GM13976 (cell line): ENCODE measurements at regions not wholly inside any gene's neighbourhood (a gene's known extent, or its start where the extent isn't known, plus 50 kb on each side); places are given as distances from the start of the nearest gene placed in this dataset.

ENCODE experiments used
- DNase-seq: peaks from one replicate; pipeline ENCODE4 v3.0.0; 2012; ENCODE audit warnings: low spot score
- CTCF ChIP-seq: IDR thresholded peaks from 2 replicates; pipeline ENCODE4 v1.5.1; 2012; ENCODE audit warnings: borderline replicate concordance, mild to moderate bottlenecking; ENCODE audit not compliant: insufficient read depth; ENCODE audit errors: extremely low read depth, missing control alignments, control extremely low read depth
- in situ Hi-C: fragments of 300-500 bp; cut with MboI; formaldehyde crosslinking; loops from one replicate; pipeline ENCODE4 v1.12.0; 2022; ENCODE audit warnings: low sequenced_read_pairs, mixed read lengths, inconsistent platforms; ENCODE audit not compliant: unreplicated experiment

DNA sequence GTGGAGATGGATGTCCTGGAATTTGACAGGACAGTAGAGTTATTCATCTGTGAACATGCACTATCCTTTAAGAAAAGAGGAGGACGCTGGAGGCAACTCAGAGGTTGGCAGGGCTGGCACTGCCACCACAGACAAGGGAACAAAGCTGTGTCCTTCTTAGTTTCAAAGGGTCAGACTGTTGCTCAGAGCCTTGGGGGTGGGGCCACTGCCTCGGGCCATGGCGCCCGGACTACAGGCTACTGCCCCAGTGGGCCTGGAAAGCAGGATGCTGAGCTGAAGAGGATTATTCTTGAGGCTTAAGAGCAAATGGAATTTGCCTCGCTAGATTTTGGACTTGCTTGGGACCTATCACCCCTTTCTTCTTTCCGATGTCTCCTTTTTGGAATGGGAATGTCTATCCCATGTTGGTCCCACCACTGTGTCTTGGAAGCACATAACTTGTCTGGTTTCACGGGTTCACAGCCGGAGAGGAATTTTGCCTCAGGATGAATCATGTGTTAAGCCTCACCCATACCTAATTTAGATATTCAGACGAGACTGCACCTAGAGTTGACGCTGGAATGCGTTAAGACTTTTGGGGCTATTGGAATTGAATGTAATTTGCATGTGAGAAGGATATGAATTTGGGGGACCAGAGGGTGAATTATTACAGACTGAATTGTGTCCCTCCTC is 114.8 kb upstream of the RFLNA start:
- TF ChIP-seq CTCF = no peak
- DNase-seq = no peak
- in situ Hi-C loops = no loop called here

- in situ Hi-C loops = no loop called here
- TF ChIP-seq CTCF = no peak
- DNase-seq = no peak
Observed at GRCh38 chr12:124183172-124183571, 111.7 kb upstream of the RFLNA start.

DNA sequence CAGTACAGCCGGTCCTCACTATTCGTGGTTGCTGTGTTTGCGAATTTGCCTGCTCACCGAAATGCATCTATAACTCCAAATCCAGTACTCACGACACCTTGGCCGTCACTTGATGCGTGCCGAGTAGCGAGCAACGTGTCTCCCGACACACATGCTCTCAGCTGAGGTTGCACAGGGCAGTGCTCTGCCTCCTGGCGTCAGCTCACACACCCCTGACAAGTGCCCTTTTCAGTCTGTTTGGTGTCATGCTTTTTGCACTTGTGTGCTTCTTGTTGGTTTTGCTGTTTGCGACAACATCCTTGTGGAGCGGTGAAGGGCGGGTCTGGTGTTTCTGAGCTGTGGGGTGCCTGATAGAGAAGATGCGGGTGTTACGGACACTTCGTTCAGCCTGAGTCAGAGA is 110.4 kb upstream of the RFLNA start:
- DNase-seq = no peak
- in situ Hi-C loops = no loop called here
- TF ChIP-seq CTCF = no peak

DNA sequence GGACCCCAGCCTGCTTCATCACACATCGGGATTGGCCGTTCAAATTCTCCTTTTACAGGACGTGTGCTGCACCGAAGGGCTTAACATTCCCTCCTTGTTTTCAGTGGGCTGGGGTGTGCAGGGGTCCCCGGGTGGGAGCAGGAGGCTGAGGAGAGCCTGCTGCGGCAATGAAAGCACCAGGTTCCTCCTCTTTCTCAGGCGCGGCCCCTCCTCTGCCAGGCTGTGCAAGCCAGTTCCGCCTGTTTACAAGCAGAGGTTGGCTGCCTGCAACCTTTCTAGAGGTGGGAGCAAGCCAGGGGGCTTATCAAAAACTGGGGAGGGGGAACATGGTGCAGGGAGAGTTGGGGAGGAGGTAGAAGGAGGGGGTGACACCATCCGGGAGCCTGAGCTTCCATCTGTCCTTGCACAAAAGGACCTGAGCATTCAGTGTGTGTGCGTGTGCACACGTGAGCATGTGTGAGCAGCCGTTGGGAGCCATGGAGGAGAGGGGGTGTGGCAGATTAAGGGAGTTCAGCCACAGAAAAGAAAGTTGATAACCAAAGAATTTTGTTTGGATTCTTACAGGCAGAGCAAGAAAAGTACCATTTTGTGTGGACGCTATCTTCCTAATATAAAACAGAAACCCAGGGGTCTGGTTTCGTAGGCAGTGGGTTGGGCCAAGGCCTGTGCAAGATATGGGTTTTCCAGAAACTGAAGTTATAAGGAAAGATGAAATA is 108.8 kb upstream of the RFLNA start:
- in situ Hi-C loops = no loop called here
- TF ChIP-seq CTCF = no peak
- DNase-seq = no peak

GRCh38 chr12:124188084-124188483 is 106.8 kb upstream of the RFLNA start:
- in situ Hi-C loops = no loop called here
- TF ChIP-seq CTCF = no peak
- no peak for DNase-seq

- in situ Hi-C loops = no loop called here
- no peak for DNase-seq
- TF ChIP-seq CTCF = no peak
Observed at GRCh38 chr12:124188561-124189405, 106.1 kb upstream of the RFLNA start.
